ENCODE measurements at regions not wholly inside any gene's neighbourhood (a gene's known extent, or its start where the extent isn't known, plus 50 kb on each side); places are given as distances from the start of the nearest gene placed in this dataset.

GRCh38 chr10:85318809-85319807 is 990.7 kb downstream of the CCSER2 start:
- intact Hi-C loops (cut with DNase I; ENCODE audit: low total_unique reads): no loop called here
- 38 to 48% methylated on average over 9 of the region's 9 CpGs for WGBS, 2 donors
- TF ChIP-seq POLR2A (IDR thresholded peaks at IDR 0.05) (no peak), CTCF (IDR thresholded peaks at IDR 0.05) (no peak)
- no peak overlapping the region for H3K4me3 ChIP-seq (ENCODE audit: low read depth, poor library complexity, severe bottlenecking)
- no peak for DNase-seq (ENCODE audit: low spot score in 2 of 2)

GRCh38 chr10:85319826-85320225 is 991.4 kb downstream of the CCSER2 start:
- H3K4me3 ChIP-seq (ENCODE audit: low read depth, poor library complexity, severe bottlenecking): no peak overlapping the region
- no peak for DNase-seq (ENCODE audit: low spot score in 2 of 2)
- TF ChIP-seq POLR2A (IDR thresholded peaks at IDR 0.05) (no peak), CTCF (IDR thresholded peaks at IDR 0.05) (no peak)
- intact Hi-C loops (cut with DNase I; ENCODE audit: low total_unique reads): no loop called here
- WGBS, 2 donors: 25 to 37% methylated on average over 2 to 3 of the region's 3 CpGs

- intact Hi-C loops (cut with DNase I; ENCODE audit: low total_unique reads): no loop called here
- no peak for TF ChIP-seq CTCF (IDR thresholded peaks at IDR 0.05)
- TF ChIP-seq POLR2A (IDR thresholded peaks at IDR 0.05): no peak
- WGBS, 2 donors: 75 to 88% methylated on average over 3 of the region's 3 CpGs
- DNase-seq (ENCODE audit: low spot score in 2 of 2): peak in 1 of 2 donors; percentile 72
- H3K4me3 ChIP-seq (ENCODE audit: low read depth, poor library complexity, severe bottlenecking): no peak overlapping the region
Measured at GRCh38 chr10:85333594-85333993, 1005.2 kb downstream of the CCSER2 start.

GRCh38 chr10:85362401-85362800 is 1004.2 kb downstream of the GRID1 start:
- H3K4me3 ChIP-seq (ENCODE audit: low read depth, poor library complexity, severe bottlenecking): no peak overlapping the region
- WGBS, 2 donors: 68 to 70% methylated on average over 1 of the region's 1 CpG
- intact Hi-C loops (cut with DNase I; ENCODE audit: low total_unique reads): no loop called here
- TF ChIP-seq POLR2A (IDR thresholded peaks at IDR 0.05): no peak
- TF ChIP-seq CTCF (IDR thresholded peaks at IDR 0.05): no peak
- DNase-seq (ENCODE audit: low spot score in 2 of 2): no peak

- DNase-seq (ENCODE audit: low spot score in 2 of 2): no peak
- H3K4me3 ChIP-seq (ENCODE audit: low read depth, poor library complexity, severe bottlenecking): no peak overlapping the region
- intact Hi-C loops (cut with DNase I; ENCODE audit: low total_unique reads): no loop called here
- 84 to 86% methylated on average over 10 of the region's 10 CpGs for WGBS, 2 donors
- TF ChIP-seq CTCF (IDR thresholded peaks at IDR 0.05) (no peak), POLR2A (IDR thresholded peaks at IDR 0.05) (no peak)
Measured at GRCh38 chr10:85377029-85377806, 989.4 kb downstream of the GRID1 start.

Data from lower leg skin (tissue), 4 donors.